H1 (cell line): ENCODE measurements at regions not wholly inside any gene's neighbourhood (a gene's known extent, or its start where the extent isn't known, plus 50 kb on each side); places are given as distances from the start of the nearest gene placed in this dataset.

Experiments
- HDAC6 ChIP-seq: IDR thresholded peaks from one replicate; pipeline ENCODE4 v1.7.1; 2012; ENCODE audit warnings: low read depth, mild to moderate bottlenecking, inconsistent platforms, low read length, moderate library complexity
- SP2 ChIP-seq: IDR thresholded peaks from 2 replicates; pipeline ENCODE4 v1.6.1; 2012; ENCODE audit warnings: mild to moderate bottlenecking, low read length, inconsistent platforms
- SUZ12 ChIP-seq: fragments of 200-600 bp; sonication (generic); IDR thresholded peaks from 2 replicates; pipeline ENCODE4 v1.6.1; 2012; ENCODE audit warnings: mild to moderate bottlenecking, inconsistent platforms, low read length, moderate library complexity, mixed read lengths

- TF ChIP-seq SUZ12 (no peak), HDAC6 (no peak), SP2 (no peak)
Observed at GRCh38 chr3:159244933-159245332, 443.1 kb downstream of the MFSD1 start (continued).
